BJ (cell line): ENCODE measurements at regions not wholly inside any gene's neighbourhood (a gene's known extent, or its start where the extent isn't known, plus 50 kb on each side); places are given as distances from the start of the nearest gene placed in this dataset.

Experiments
- CTCF ChIA-PET: fragments of 350-600 bp; formaldehyde crosslinking; extraction: SDS; loops from one replicate; lab custom pipeline; 2021; ENCODE audit warnings: antibody characterized with exemption, inconsistent platforms; lab: Yijun Ruan, JAX
- POLR2A ChIA-PET: fragments of 300-600 bp; sonication (Branson Sonifier 250); formaldehyde crosslinking; extraction: SDS; loops from one replicate; lab custom pipeline; 2021; ENCODE audit warnings: antibody characterized with exemption; lab: Charles Lee
- DNase-seq: peaks from one replicate; pipeline ENCODE4 v3.0.0-alpha.2; 2011; ENCODE audit warnings: low read depth
- H3K27me3 ChIP-seq: 2 replicates; pipeline ENCODE4 v1.6.0; 2011; ENCODE audit warnings: low read length; ENCODE audit not compliant: control insufficient read depth, insufficient read depth
- H3K36me3 ChIP-seq: 2 replicates; pipeline ENCODE4 v1.5.1; 2011; ENCODE audit warnings: low read length; ENCODE audit not compliant: control insufficient read depth, insufficient read depth
- H3K4me3 ChIP-seq: 2 replicates; pipeline ENCODE4 v1.5.1; 2011; ENCODE audit warnings: low read depth, mild to moderate bottlenecking, control low read depth, low read length
- TF ChIP-seq, protein P1 (sequence below): IDR thresholded peaks from 2 replicates; pipeline ENCODE4 v1.5.1; 2011; ENCODE audit warnings: low read depth, mild to moderate bottlenecking, control low read depth, inconsistent platforms, low read length, moderate library complexity; ENCODE audit not compliant: insufficient read depth

DNA sequence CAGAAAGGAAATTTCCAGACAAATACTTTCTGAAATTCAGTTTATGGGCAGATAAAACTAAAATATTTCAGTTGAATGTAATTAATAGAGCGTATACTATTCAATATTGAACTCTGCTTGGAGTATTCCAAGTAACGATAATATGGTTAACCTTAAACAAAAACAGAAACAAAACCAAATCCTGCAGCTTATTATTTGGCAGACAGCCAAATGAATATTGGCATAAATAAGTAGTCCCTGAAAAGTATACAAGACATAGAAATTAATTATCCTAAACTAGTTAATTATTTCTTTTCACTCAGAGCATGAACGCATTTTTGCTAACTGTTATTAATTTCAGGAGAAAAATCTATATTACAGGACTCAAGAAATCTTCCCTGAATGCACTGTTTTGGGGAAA, 1574.0 kb downstream of the MAT2B start:
- no peaks in the 10 kb centered on the region for H3K36me3 ChIP-seq
- no peak overlapping the region for H3K4me3 ChIP-seq
- H3K27me3 ChIP-seq = no peaks in the 10 kb centered on the region
- TF ChIP-seq, protein P1, sequence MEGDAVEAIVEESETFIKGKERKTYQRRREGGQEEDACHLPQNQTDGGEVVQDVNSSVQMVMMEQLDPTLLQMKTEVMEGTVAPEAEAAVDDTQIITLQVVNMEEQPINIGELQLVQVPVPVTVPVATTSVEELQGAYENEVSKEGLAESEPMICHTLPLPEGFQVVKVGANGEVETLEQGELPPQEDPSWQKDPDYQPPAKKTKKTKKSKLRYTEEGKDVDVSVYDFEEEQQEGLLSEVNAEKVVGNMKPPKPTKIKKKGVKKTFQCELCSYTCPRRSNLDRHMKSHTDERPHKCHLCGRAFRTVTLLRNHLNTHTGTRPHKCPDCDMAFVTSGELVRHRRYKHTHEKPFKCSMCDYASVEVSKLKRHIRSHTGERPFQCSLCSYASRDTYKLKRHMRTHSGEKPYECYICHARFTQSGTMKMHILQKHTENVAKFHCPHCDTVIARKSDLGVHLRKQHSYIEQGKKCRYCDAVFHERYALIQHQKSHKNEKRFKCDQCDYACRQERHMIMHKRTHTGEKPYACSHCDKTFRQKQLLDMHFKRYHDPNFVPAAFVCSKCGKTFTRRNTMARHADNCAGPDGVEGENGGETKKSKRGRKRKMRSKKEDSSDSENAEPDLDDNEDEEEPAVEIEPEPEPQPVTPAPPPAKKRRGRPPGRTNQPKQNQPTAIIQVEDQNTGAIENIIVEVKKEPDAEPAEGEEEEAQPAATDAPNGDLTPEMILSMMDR = no peak
- no peak for DNase-seq
- POLR2A ChIA-PET = no interaction called here
- CTCF ChIA-PET = no interaction called here

GRCh38 chr5:165083394-165083793, 1578.0 kb downstream of the MAT2B start:
- Histone ChIP-seq H3K27me3 (no peaks in the 10 kb centered on the region), H3K4me3 (no peak overlapping the region), H3K36me3 (no peaks in the 10 kb centered on the region)
- POLR2A ChIA-PET = no interaction called here
- TF ChIP-seq, protein P1 = no peak
- no peak for DNase-seq
- CTCF ChIA-PET = interaction anchor here (0.7 kb wide), 1 partner anchor 29 kb away, joined by 4 read pairs; no protein-coding TSS in a partner anchor

DNA sequence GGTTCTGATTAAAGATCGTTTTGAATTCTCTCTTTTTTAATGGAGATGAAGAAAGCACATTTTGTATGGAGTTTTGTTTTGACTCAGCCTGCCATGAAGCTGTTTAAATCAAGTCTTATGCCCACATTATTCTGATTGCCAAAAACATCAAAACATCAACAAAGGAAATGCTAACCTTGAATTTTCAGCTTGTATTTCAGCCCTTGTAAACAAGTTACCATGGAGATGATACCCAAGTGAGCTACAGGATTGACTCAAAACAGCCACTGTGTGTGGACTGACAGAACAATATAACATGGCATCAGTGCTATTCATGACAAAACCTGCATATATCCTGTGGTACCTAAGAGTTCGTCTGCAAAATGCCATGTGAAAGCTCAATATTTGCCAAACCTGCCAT, 1581.0 kb downstream of the MAT2B start:
- Histone ChIP-seq H3K36me3 (no peaks in the 10 kb centered on the region), H3K4me3 (no peak overlapping the region), H3K27me3 (no peaks in the 10 kb centered on the region)
- CTCF ChIA-PET = no interaction called here
- DNase-seq = no peak
- POLR2A ChIA-PET = no interaction called here
- TF ChIP-seq, protein P1 = no peak

DNA sequence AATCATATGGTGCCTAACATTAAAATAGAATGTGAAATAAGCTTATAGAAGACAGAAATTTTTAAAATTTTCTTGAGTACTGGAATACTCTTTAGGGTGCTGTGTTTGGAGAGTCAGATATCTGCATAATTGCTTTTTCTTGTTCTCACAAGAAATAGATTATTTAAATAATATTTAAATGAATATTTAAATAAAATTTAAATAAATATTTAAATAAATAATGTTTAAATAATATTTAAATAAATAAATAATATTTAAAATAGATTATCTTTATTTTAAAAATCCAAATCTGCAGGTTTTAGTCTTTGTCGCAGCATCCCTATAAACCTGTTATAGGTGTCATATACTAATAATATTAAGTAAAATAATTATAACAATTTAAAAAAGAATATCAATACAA, 1589.4 kb downstream of the MAT2B start:
- no peak overlapping the region for H3K4me3 ChIP-seq
- ChIA-PET POLR2A (no interaction called here), CTCF (no interaction called here)
- H3K27me3 ChIP-seq = no peaks in the 10 kb centered on the region
- H3K36me3 ChIP-seq = no peaks in the 10 kb centered on the region
- no peak for DNase-seq
- TF ChIP-seq, protein P1 = no peak

DNA sequence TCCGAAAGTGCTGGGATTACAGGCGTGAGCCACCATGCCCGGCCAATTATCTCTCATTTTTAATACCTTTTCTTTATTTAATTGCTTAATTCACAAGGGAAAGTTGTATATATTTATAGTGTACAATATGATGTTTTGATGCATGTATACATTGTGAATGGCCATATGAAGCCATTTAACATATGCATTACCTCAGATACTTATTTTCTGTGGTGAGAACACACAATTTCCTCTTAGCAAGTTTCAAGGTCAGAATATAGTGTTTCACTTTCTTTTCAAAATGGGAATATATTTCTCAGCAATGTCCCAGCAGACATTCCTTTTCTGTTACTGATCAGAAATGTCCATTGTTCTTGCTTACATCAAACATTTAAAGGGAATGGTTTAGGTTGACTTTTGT, 1596.3 kb downstream of the MAT2B start:
- no peak for DNase-seq
- no peaks in the 10 kb centered on the region for H3K27me3 ChIP-seq
- TF ChIP-seq, protein P1 = no peak
- POLR2A ChIA-PET = no interaction called here
- H3K4me3 ChIP-seq = no peak overlapping the region
- CTCF ChIA-PET = no interaction called here
- no peaks in the 10 kb centered on the region for H3K36me3 ChIP-seq
